ENCODE measurements at regions not wholly inside any gene's neighbourhood (a gene's known extent, or its start where the extent isn't known, plus 50 kb on each side); places are given as distances from the start of the nearest gene placed in this dataset.
"Not testable (repeated sequence)": the region's sequence is repeated elsewhere in the genome, so short reads cannot be mapped to it uniquely, and the experiment has no call there.

DNA sequence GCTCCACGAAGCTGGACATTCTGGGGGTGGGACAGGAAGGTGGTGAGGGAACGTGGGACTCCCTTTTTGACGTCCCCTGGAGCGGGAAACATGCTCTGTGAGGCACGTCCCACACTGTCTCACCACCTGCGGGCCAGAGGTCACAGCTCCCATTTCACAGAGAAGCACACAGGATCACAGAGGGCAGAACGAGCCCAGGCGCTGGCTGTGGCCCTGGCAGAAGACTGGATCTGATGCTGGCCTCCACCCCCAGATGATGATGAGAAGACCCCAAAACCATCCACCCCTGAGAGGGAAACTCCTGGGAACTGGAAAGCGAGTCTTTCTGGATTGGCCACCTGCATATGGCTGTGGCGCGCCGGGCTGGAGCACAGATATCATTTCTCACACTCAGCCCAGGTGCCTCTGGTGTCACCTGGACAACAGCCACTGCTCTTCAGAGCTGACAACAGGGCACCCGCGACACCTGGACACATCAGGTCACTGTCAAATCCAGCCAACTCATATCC, 216.2 kb downstream of the TUBA3C start:
- no peaks in the 10 kb centered on the region for H3K4me1 ChIP-seq (ENCODE audit: insufficient read depth, low read length, severe bottlenecking)
- no peak overlapping the region for H3K27ac ChIP-seq (ENCODE audit: low read depth, low read length, poor library complexity, severe bottlenecking)
- H3K36me3 ChIP-seq (ENCODE audit: insufficient read depth, low read length) = no peaks in the 10 kb centered on the region
- no peak overlapping the region for H3K9ac ChIP-seq (ENCODE audit: low read length)
- H3K9me3 ChIP-seq (ENCODE audit: low read length) = no peaks in the 10 kb centered on the region
- no peaks in the 10 kb centered on the region for H3K79me2 ChIP-seq (ENCODE audit: insufficient read depth, low read length)
- H3K9me2 ChIP-seq (ENCODE audit: low read depth, low read length) = no peaks in the 10 kb centered on the region
- no peak overlapping the region for H2AFZ ChIP-seq (ENCODE audit: low read length)
- TF ChIP-seq EZH2 (IDR thresholded peaks at IDR 0.05; ENCODE audit: borderline replicate concordance, low read length) (no peak), CTCF (IDR thresholded peaks at IDR 0.05; ENCODE audit: low read length) (no peak)
- H4K20me1 ChIP-seq (ENCODE audit: insufficient read depth, low read length) = no peaks in the 10 kb centered on the region
- H3F3A ChIP-seq (ENCODE audit: insufficient read depth, low read length) = no peaks in the 10 kb centered on the region
- H3K4me2 ChIP-seq (ENCODE audit: low read length) = no peak overlapping the region
- no peak overlapping the region for H3K4me3 ChIP-seq (ENCODE audit: low read depth, low read length, poor library complexity, severe bottlenecking)
- H3K27me3 ChIP-seq (ENCODE audit: insufficient read depth, low read length) = no peaks in the 10 kb centered on the region

DNA sequence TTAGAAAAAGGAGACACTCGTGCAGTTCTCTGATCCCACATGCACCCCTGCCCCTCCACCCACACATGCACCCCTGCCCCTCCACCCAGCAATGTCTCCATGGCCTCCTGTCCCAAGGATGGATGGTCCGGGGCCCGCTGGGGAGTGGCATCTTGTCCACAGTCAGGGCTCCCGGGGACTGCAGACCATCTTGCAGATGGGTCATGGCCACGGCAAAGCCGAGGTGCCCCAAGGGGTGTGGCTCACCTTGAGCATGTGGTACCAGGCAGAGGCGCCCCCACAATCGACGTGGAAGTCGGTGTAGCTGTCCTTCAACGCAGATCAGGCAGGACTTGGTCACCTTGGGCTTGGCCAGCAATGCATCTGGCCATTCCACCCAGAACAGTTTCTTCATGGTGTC, 216.7 kb downstream of the TUBA3C start:
- H3K4me3 ChIP-seq (ENCODE audit: low read depth, low read length, poor library complexity, severe bottlenecking) = no peak overlapping the region
- no peaks in the 10 kb centered on the region for H3K27me3 ChIP-seq (ENCODE audit: insufficient read depth, low read length)
- no peaks in the 10 kb centered on the region for H3K36me3 ChIP-seq (ENCODE audit: insufficient read depth, low read length)
- TF ChIP-seq CTCF (IDR thresholded peaks at IDR 0.05; ENCODE audit: low read length) (no peak), EZH2 (IDR thresholded peaks at IDR 0.05; ENCODE audit: borderline replicate concordance, low read length) (no peak)
- H4K20me1 ChIP-seq (ENCODE audit: insufficient read depth, low read length) = no peaks in the 10 kb centered on the region
- H3K4me2 ChIP-seq (ENCODE audit: low read length) = no peak overlapping the region
- no peak overlapping the region for H3K9ac ChIP-seq (ENCODE audit: low read length)
- H3K4me1 ChIP-seq (ENCODE audit: insufficient read depth, low read length, severe bottlenecking) = no peaks in the 10 kb centered on the region
- H3F3A ChIP-seq (ENCODE audit: insufficient read depth, low read length) = no peaks in the 10 kb centered on the region
- no peaks in the 10 kb centered on the region for H3K9me3 ChIP-seq (ENCODE audit: low read length)
- no peaks in the 10 kb centered on the region for H3K79me2 ChIP-seq (ENCODE audit: insufficient read depth, low read length)
- no peak overlapping the region for H3K27ac ChIP-seq (ENCODE audit: low read depth, low read length, poor library complexity, severe bottlenecking)
- H3K9me2 ChIP-seq (ENCODE audit: low read depth, low read length) = no peaks in the 10 kb centered on the region
- H2AFZ ChIP-seq (ENCODE audit: low read length) = no peak overlapping the region

GRCh38 chr13:18963684-18964083, 217.9 kb downstream of the TUBA3C start:
- not testable (repeated sequence) for H3K79me2 ChIP-seq (ENCODE audit: insufficient read depth, low read length); H2AFZ ChIP-seq (ENCODE audit: low read length); H3K9me3 ChIP-seq (ENCODE audit: low read length); H3K4me2 ChIP-seq (ENCODE audit: low read length); H4K20me1 ChIP-seq (ENCODE audit: insufficient read depth, low read length); H3K36me3 ChIP-seq (ENCODE audit: insufficient read depth, low read length); H3K9me2 ChIP-seq (ENCODE audit: low read depth, low read length); H3F3A ChIP-seq (ENCODE audit: insufficient read depth, low read length); H3K9ac ChIP-seq (ENCODE audit: low read length); H3K4me3 ChIP-seq (ENCODE audit: low read depth, low read length, poor library complexity, severe bottlenecking); H3K27ac ChIP-seq (ENCODE audit: low read depth, low read length, poor library complexity, severe bottlenecking); H3K4me1 ChIP-seq (ENCODE audit: insufficient read depth, low read length, severe bottlenecking); H3K27me3 ChIP-seq (ENCODE audit: insufficient read depth, low read length)

DNA sequence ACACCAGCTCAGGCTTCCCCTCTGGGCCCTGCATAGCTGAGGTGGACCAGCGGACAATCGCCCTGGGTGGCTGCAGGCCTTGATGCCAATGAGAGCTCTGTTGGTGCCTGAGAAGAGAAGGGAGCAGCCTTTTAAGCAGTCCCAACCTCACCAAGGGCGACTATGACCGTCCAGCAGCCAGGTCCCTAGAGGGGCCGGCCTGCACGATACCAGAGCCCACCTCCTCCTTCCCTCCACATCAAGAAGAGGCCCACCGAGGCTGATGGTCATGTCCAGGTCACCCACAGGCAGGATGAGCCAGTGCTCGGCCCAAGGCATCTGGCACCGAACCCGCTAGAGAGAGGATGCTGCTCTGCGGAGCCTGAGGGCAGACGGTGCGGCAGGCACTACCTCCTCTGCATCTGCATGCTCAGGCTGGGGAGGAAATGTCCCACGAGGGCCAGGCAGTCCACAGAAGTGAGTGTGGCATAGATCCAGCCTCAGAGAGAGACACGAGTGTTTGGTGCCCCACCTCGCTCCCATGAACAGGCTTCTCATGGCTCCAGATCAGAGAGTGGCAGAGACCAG, 219.4 kb downstream of the TUBA3C start:
- Histone ChIP-seq H3K4me3 (ENCODE audit: low read depth, low read length, poor library complexity, severe bottlenecking) (no peak overlapping the region), H3K36me3 (ENCODE audit: insufficient read depth, low read length) (no peaks in the 10 kb centered on the region), H3K27ac (ENCODE audit: low read depth, low read length, poor library complexity, severe bottlenecking) (no peak overlapping the region), H3K9me3 (ENCODE audit: low read length) (no peaks in the 10 kb centered on the region), H3K4me2 (ENCODE audit: low read length) (no peak overlapping the region), H3K9me2 (ENCODE audit: low read depth, low read length) (no peaks in the 10 kb centered on the region), H3K79me2 (ENCODE audit: insufficient read depth, low read length) (no peaks in the 10 kb centered on the region), H3K27me3 (ENCODE audit: insufficient read depth, low read length) (no peaks in the 10 kb centered on the region), H3K4me1 (ENCODE audit: insufficient read depth, low read length, severe bottlenecking) (no peaks in the 10 kb centered on the region), H4K20me1 (ENCODE audit: insufficient read depth, low read length) (no peaks in the 10 kb centered on the region), H3K9ac (ENCODE audit: low read length) (no peak overlapping the region), H2AFZ (ENCODE audit: low read length) (no peak overlapping the region), H3F3A (ENCODE audit: insufficient read depth, low read length) (no peaks in the 10 kb centered on the region)
- TF ChIP-seq EZH2 (IDR thresholded peaks at IDR 0.05; ENCODE audit: borderline replicate concordance, low read length) = no peak
- TF ChIP-seq CTCF (IDR thresholded peaks at IDR 0.05; ENCODE audit: low read length) = no peak
